SK-N-SH (cell line): ENCODE measurements at regions not wholly inside any gene's neighbourhood (a gene's known extent, or its start where the extent isn't known, plus 50 kb on each side); places are given as distances from the start of the nearest gene placed in this dataset.

ENCODE experiments used
- CTCF ChIA-PET: fragments of 300-600, 350-600 bp; formaldehyde crosslinking; extraction: SDS; loops from one replicate; lab custom pipeline; 2021; lab: Yijun Ruan, JAX
- POLR2A ChIA-PET: fragments of 350-600 bp; sonication (Branson Sonifier 250); formaldehyde crosslinking; extraction: SDS; loops from one replicate; lab custom pipeline; 2020; ENCODE audit warnings: antibody characterized with exemption, inconsistent platforms; lab: Yijun Ruan, JAX
- DNase-seq: peaks from one replicate; pipeline ENCODE4 v3.0.0; 2012
- H2AFZ ChIP-seq: fragments of 200-600 bp; sonication (generic); 2 replicates; pipeline ENCODE4 v1.8.1; 2016; ENCODE audit warnings: antibody characterized with exemption, mild to moderate bottlenecking, low read depth
- H3F3A ChIP-seq: fragments of 200-600 bp; sonication (generic); replicated peaks from 2 replicates; pipeline ENCODE3; 2016; ENCODE audit warnings: antibody characterized with exemption, mild to moderate bottlenecking; ENCODE audit not compliant: insufficient read depth
- H3K27ac ChIP-seq, 2 experiments: fragments of 200-500 bp in 1 of 2; fragments of 200-600 bp in 1 of 2; sonication (Bioruptor generic) in 1 of 2; sonication (generic), shearing (Covaris generic) in 1 of 2; 2 replicates each; pipeline versions ENCODE4 v1.5.1 to v1.6.1; 2014 to 2016; ENCODE audit warnings: low read depth in 2 of 2, inconsistent platforms in 1 of 2, low read length in 1 of 2, mild to moderate bottlenecking in 1 of 2, mixed read lengths in 1 of 2
- H3K27me3 ChIP-seq: fragments of 200-600 bp; sonication (generic), shearing (Covaris generic); 2 replicates; pipeline ENCODE4 v1.6.1; 2016; ENCODE audit warnings: mixed run types; ENCODE audit not compliant: insufficient read depth
- H3K36me3 ChIP-seq, 2 experiments: fragments of 200-500 bp in 1 of 2; fragments of 200-600 bp in 1 of 2; sonication (Bioruptor generic) in 1 of 2; sonication (generic) in 1 of 2; replicated peaks in 1 of 2; 2 replicates each; pipeline versions ENCODE3 to v1.5.1; 2014 to 2016; ENCODE audit warnings: low read length in 1 of 2, mild to moderate bottlenecking in 1 of 2; ENCODE audit not compliant: insufficient read depth in 2 of 2, control insufficient read depth in 1 of 2
- H3K4me1 ChIP-seq, 2 experiments: fragments of 200-500 bp in 1 of 2; fragments of 200-600 bp in 1 of 2; sonication (Bioruptor generic) in 1 of 2; sonication (generic), shearing (Covaris generic) in 1 of 2; 2 replicates each; pipeline versions ENCODE4 v1.5.1 to v1.6.1; 2014 to 2016; ENCODE audit warnings: low read depth in 1 of 2, low read length in 1 of 2, mixed run types in 1 of 2; ENCODE audit not compliant: insufficient read depth in 2 of 2, control insufficient read depth in 1 of 2
- H3K4me2 ChIP-seq: fragments of 200-600 bp; sonication (generic), shearing (Covaris generic); 2 replicates; pipeline ENCODE4 v1.6.1; 2017; ENCODE audit warnings: mixed run types
- H3K4me3 ChIP-seq, 2 experiments: fragments of 200-500 bp in 1 of 2; fragments of 200-600 bp in 1 of 2; sonication (Bioruptor generic) in 1 of 2; sonication (generic), shearing (Covaris generic) in 1 of 2; 2 replicates each; pipeline versions ENCODE4 v1.5.1 to v1.8.1; 2014 to 2016; ENCODE audit warnings: low read depth in 2 of 2, inconsistent platforms in 1 of 2, low read length in 1 of 2, mild to moderate bottlenecking in 1 of 2, mixed read lengths in 1 of 2, moderate library complexity in 1 of 2
- H3K79me2 ChIP-seq: fragments of 200-600 bp; sonication (generic); 2 replicates; pipeline ENCODE4 v1.8.1; 2017; ENCODE audit warnings: mild to moderate bottlenecking; ENCODE audit not compliant: insufficient read depth
- H3K9ac ChIP-seq: fragments of 200-600 bp; sonication (generic); 2 replicates; pipeline ENCODE4 v1.6.1; 2017; ENCODE audit warnings: mixed run types
- H3K9me2 ChIP-seq: fragments of 200-600 bp; sonication (generic); 2 replicates; pipeline ENCODE4 v1.6.1; 2017; ENCODE audit warnings: mixed run types
- H3K9me3 ChIP-seq: fragments of 200-600 bp; sonication (generic); 2 replicates; pipeline ENCODE4 v1.6.1; 2017; ENCODE audit warnings: mixed run types, mild to moderate bottlenecking, moderate library complexity
- H4K20me1 ChIP-seq: fragments of 200-600 bp; sonication (generic); 2 replicates; pipeline ENCODE4 v1.6.1; 2017; ENCODE audit warnings: mild to moderate bottlenecking, mixed run types; ENCODE audit not compliant: insufficient read depth
- FOSL2 ChIP-seq: IDR thresholded peaks from 2 replicates; pipeline ENCODE4 v1.4.0; 2012; ENCODE audit warnings: low read depth, mild to moderate bottlenecking, moderate library complexity, borderline replicate concordance
- FOXJ3 ChIP-seq: sonication (generic); formaldehyde crosslinking; IDR thresholded peaks from 2 replicates; pipeline ENCODE4 v1.5.1; 2020; ENCODE audit warnings: mild to moderate bottlenecking, missing genetic modification reagents
- FOXM1 ChIP-seq: IDR thresholded peaks from 2 replicates; pipeline ENCODE4 v1.4.0; 2012; ENCODE audit warnings: low read depth, mild to moderate bottlenecking
- GABPA ChIP-seq: IDR thresholded peaks from 2 replicates; pipeline ENCODE4 v1.4.0; 2012; ENCODE audit warnings: low read depth, mild to moderate bottlenecking
- IRF3 ChIP-seq: fragments of 150-350 bp; IDR thresholded peaks from 2 replicates; pipeline ENCODE4 v1.6.1; 2016; ENCODE audit warnings: mild to moderate bottlenecking, low read depth, low read length
- MAX ChIP-seq: IDR thresholded peaks from 2 replicates; pipeline ENCODE4 v1.4.0; 2012; ENCODE audit warnings: low read depth
- NFIC ChIP-seq: IDR thresholded peaks from 2 replicates; pipeline ENCODE4 v1.4.0; 2012; ENCODE audit warnings: borderline replicate concordance
- NRF1 ChIP-seq: IDR thresholded peaks from 2 replicates; pipeline ENCODE4 v1.6.1; 2012; ENCODE audit warnings: low read depth, mild to moderate bottlenecking, low read length
- POLR2AphosphoS5 ChIP-seq: IDR thresholded peaks from 2 replicates; pipeline ENCODE4 v1.6.1; 2012; ENCODE audit warnings: low read depth, low read length
- RCOR1 ChIP-seq: fragments of 150-350 bp; IDR thresholded peaks from 2 replicates; pipeline ENCODE4 v1.6.1; 2017; ENCODE audit warnings: antibody characterized with exemption, low read length
- REST ChIP-seq: IDR thresholded peaks from 2 replicates; pipeline ENCODE4 v1.6.1; 2012; ENCODE audit warnings: mild to moderate bottlenecking, low read depth, low read length, moderate library complexity
- RFX5 ChIP-seq: IDR thresholded peaks from 2 replicates; pipeline ENCODE4 v1.6.1; 2012; ENCODE audit warnings: mild to moderate bottlenecking, improper control_type of control experiment, low read length
- SMC3 ChIP-seq: IDR thresholded peaks from 2 replicates; pipeline ENCODE4 v1.6.1; 2012; ENCODE audit warnings: low read depth, low read length, improper control_type of control experiment
- TCF12 ChIP-seq: IDR thresholded peaks from 2 replicates; pipeline ENCODE4 v1.4.0; 2012
- USF2 ChIP-seq: fragments of 150-350 bp; IDR thresholded peaks from 2 replicates; pipeline ENCODE4 v1.6.1; 2017; ENCODE audit warnings: antibody characterized with exemption, low read length, low read depth, borderline replicate concordance
- WGBS: methylation state at CpG from one replicate; pipeline ENCODE4 v1.1.6; 2017; ENCODE audit warnings: low lambda C conversion rate; 5-methylcytosine and 5-hydroxymethylcytosine counted together
- TF ChIP-seq, protein P1 (sequence below): IDR thresholded peaks from 2 replicates; pipeline ENCODE4 v1.4.0; 2012; ENCODE audit warnings: low read depth, borderline replicate concordance
- TF ChIP-seq, protein P2 (sequence below): IDR thresholded peaks from 2 replicates; pipeline ENCODE4 v1.4.0; 2012; ENCODE audit warnings: low read depth, borderline replicate concordance
- TF ChIP-seq, protein P3 (sequence below): fragments of 200-600 bp; sonication (generic); IDR thresholded peaks from 2 replicates; pipeline ENCODE4 v1.6.1; 2017; ENCODE audit warnings: antibody characterized with exemption, mild to moderate bottlenecking, moderate library complexity

DNA sequence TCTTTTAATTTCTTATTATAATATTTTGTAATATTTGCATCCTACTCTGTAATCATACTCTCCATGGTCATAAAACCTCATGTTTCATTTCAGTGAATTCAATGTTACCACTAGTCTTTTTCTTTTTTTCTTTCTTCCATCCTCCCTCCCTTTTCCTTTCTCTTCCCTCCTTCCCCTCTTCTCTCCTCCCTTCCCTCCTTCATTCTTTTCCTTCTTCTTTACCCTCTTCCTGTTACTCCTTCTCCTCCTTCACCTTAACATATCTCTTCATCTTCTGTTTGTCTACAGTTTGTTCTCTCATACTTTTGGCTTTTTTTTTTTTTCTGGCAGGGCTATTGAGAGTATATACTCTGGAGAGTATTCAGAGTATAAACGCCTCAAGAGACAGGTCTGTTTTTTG is 491.6 kb upstream of the ID2 start:
- no peak overlapping the region for H3K27ac ChIP-seq
- no peaks in the 10 kb centered on the region for H3K27me3 ChIP-seq
- CTCF ChIA-PET = interaction anchor here (0.6 to 1.2 kb wide), 2 partner anchors 42 to 346 kb away, joined by 3 read pairs; no protein-coding TSS in a partner anchor
- no peaks in the 10 kb centered on the region for H3F3A ChIP-seq
- TF ChIP-seq FOSL2 (no peak), TCF12 (no peak), FOXM1 (no peak), MAX (no peak), RCOR1 (no peak), GABPA (no peak), NRF1 (no peak), REST (no peak), SMC3 (no peak), IRF3 (no peak), FOXJ3 (CRISPR knock-in tag) (no peak), RFX5 (no peak), USF2 (no peak), NFIC (no peak), POLR2AphosphoS5 (no peak)
- TF ChIP-seq, protein P1, sequence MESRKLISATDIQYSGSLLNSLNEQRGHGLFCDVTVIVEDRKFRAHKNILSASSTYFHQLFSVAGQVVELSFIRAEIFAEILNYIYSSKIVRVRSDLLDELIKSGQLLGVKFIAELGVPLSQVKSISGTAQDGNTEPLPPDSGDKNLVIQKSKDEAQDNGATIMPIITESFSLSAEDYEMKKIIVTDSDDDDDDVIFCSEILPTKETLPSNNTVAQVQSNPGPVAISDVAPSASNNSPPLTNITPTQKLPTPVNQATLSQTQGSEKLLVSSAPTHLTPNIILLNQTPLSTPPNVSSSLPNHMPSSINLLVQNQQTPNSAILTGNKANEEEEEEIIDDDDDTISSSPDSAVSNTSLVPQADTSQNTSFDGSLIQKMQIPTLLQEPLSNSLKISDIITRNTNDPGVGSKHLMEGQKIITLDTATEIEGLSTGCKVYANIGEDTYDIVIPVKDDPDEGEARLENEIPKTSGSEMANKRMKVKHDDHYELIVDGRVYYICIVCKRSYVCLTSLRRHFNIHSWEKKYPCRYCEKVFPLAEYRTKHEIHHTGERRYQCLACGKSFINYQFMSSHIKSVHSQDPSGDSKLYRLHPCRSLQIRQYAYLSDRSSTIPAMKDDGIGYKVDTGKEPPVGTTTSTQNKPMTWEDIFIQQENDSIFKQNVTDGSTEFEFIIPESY = no peak
- TF ChIP-seq, protein P2, sequence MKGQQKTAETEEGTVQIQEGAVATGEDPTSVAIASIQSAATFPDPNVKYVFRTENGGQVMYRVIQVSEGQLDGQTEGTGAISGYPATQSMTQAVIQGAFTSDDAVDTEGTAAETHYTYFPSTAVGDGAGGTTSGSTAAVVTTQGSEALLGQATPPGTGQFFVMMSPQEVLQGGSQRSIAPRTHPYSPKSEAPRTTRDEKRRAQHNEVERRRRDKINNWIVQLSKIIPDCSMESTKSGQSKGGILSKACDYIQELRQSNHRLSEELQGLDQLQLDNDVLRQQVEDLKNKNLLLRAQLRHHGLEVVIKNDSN = no peak
- TF ChIP-seq, protein P3, sequence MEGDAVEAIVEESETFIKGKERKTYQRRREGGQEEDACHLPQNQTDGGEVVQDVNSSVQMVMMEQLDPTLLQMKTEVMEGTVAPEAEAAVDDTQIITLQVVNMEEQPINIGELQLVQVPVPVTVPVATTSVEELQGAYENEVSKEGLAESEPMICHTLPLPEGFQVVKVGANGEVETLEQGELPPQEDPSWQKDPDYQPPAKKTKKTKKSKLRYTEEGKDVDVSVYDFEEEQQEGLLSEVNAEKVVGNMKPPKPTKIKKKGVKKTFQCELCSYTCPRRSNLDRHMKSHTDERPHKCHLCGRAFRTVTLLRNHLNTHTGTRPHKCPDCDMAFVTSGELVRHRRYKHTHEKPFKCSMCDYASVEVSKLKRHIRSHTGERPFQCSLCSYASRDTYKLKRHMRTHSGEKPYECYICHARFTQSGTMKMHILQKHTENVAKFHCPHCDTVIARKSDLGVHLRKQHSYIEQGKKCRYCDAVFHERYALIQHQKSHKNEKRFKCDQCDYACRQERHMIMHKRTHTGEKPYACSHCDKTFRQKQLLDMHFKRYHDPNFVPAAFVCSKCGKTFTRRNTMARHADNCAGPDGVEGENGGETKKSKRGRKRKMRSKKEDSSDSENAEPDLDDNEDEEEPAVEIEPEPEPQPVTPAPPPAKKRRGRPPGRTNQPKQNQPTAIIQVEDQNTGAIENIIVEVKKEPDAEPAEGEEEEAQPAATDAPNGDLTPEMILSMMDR = no peak
- TF ChIP-seq, all 33 proteins: peak for 0
- Histone ChIP-seq H3K79me2 (no peaks in the 10 kb centered on the region), H3K36me3 (no peaks in the 10 kb centered on the region), H3K9me3 (no peaks in the 10 kb centered on the region), H3K9ac (no peak overlapping the region), H3K4me1 (peaks cover 0 to 9% of the 10 kb centered on the region in 2 experiments; a peak in 2 of 4 replicates), H2AFZ (no peak overlapping the region), H3K9me2 (no peaks in the 10 kb centered on the region), H3K4me3 (no peak overlapping the region), H4K20me1 (no peaks in the 10 kb centered on the region), H3K4me2 (no peak overlapping the region)
- 59% methylated on average over 1 of the region's 1 CpG for WGBS
- POLR2A ChIA-PET = no interaction called here
- DNase-seq = no peak
